Immature natural killer cell (primary cell): ENCODE measurements at regions not wholly inside any gene's neighbourhood (a gene's known extent, or its start where the extent isn't known, plus 50 kb on each side); places are given as distances from the start of the nearest gene placed in this dataset.

Experiments
- DNase-seq, 3 donors: peaks; one replicate each; pipeline ENCODE4 v3.0.0; 2022; ENCODE audit warnings: mixed read lengths in 1 of 3
- H3K27ac Mint-ChIP-seq, 6 donors: one replicate each; pipeline ENCODE4 v1.8.0; 2020; ENCODE audit warnings: mixed read lengths in 6 of 6, mild to moderate bottlenecking in 5 of 6, inconsistent platforms in 4 of 6, moderate library complexity in 3 of 6
- H3K27me3 Mint-ChIP-seq, 3 donors: one replicate each; pipeline ENCODE4 v1.8.0; 2020 to 2021; ENCODE audit warnings: low read depth in 3 of 3, mild to moderate bottlenecking in 3 of 3, mixed read lengths in 3 of 3, moderate library complexity in 3 of 3, inconsistent platforms in 1 of 3
- H3K36me3 Mint-ChIP-seq, 3 donors: one replicate each; pipeline ENCODE4 v1.8.0; 2020; ENCODE audit warnings: mixed read lengths in 3 of 3, inconsistent platforms in 2 of 3, mild to moderate bottlenecking in 2 of 3
- H3K4me1 Mint-ChIP-seq, 2 donors: one replicate each; pipeline ENCODE4 v1.8.0; 2020; ENCODE audit warnings: inconsistent platforms in 2 of 2, mild to moderate bottlenecking in 2 of 2, mixed read lengths in 2 of 2, moderate library complexity in 1 of 2
- H3K4me3 Mint-ChIP-seq, 5 donors: one replicate each; pipeline ENCODE4 v1.8.0; 2020; ENCODE audit warnings: mild to moderate bottlenecking in 5 of 5, mixed read lengths in 5 of 5, inconsistent platforms in 3 of 5, moderate library complexity in 3 of 5
- H3K9me3 Mint-ChIP-seq, 6 donors: one replicate each; pipeline ENCODE4 v1.8.0; 2020; ENCODE audit warnings: mild to moderate bottlenecking in 6 of 6, mixed read lengths in 6 of 6, inconsistent platforms in 4 of 6, moderate library complexity in 3 of 6

- H3K27me3 Mint-ChIP-seq = no peaks in the 10 kb centered on the region
- H3K4me1 Mint-ChIP-seq = no peaks in the 10 kb centered on the region
- DNase-seq = no peak
- no peak overlapping the region for H3K27ac Mint-ChIP-seq
- no peaks in the 10 kb centered on the region for H3K36me3 Mint-ChIP-seq
- no peak overlapping the region for H3K4me3 Mint-ChIP-seq
- no peaks in the 10 kb centered on the region for H3K9me3 Mint-ChIP-seq
These were observed 199.1 kb downstream of the TJP1 start for GRCh38 chr15:29623116-29623639.

- no peak overlapping the region for H3K27ac Mint-ChIP-seq
These were observed 199.6 kb downstream of the TJP1 start for GRCh38 chr15:29622637-29623036.

DNA sequence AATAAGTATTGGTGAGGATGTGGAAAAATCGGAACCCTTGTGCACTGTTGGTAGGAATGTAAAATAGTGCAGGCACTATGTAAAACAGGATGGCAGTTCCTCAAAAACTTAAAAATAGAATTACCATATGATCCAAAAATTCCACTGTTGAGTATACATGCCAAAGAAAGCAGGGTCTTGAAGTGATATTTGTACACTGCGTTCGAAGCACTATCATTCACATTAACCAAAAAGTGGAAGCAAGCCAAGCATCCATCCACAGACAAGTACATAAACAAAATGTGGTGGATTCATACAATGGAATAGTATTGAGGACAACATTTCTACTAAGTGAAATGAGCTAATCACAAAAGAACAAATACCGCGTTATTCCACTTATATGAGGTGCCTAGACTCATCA is 200.7 kb downstream of the TJP1 start:
- Mint-ChIP-seq H3K36me3 (no peaks in the 10 kb centered on the region), H3K27ac (no peak overlapping the region), H3K9me3 (no peaks in the 10 kb centered on the region), H3K27me3 (peaks cover 0 to 1% (median 0%) of the 10 kb centered on the region in 3 donors), H3K4me1 (no peaks in the 10 kb centered on the region), H3K4me3 (no peak overlapping the region)
- no peak for DNase-seq

More at GRCh38 chr15:29622637-29623036, 199.6 kb downstream of the TJP1 start:
- no peaks in the 10 kb centered on the region for H3K9me3 Mint-ChIP-seq
- no peaks in the 10 kb centered on the region for H3K4me1 Mint-ChIP-seq
- H3K4me3 Mint-ChIP-seq = no peak overlapping the region
- no peak for DNase-seq
- no peaks in the 10 kb centered on the region for H3K27me3 Mint-ChIP-seq
- H3K36me3 Mint-ChIP-seq = no peaks in the 10 kb centered on the region

- Mint-ChIP-seq H3K36me3 (no peaks in the 10 kb centered on the region), H3K27me3 (peaks cover 0 to 4% (median 0%) of the 10 kb centered on the region in 3 donors), H3K27ac (no peak overlapping the region), H3K9me3 (peaks cover 0 to 1% (median 0%) of the 10 kb centered on the region in 6 donors), H3K4me3 (no peak overlapping the region), H3K4me1 (no peaks in the 10 kb centered on the region)
- DNase-seq = no peak
These were observed 203.7 kb downstream of the TJP1 start for GRCh38 chr15:29618586-29618985.

- DNase-seq = no peak
- Mint-ChIP-seq H3K27ac (no peak overlapping the region), H3K36me3 (no peaks in the 10 kb centered on the region), H3K4me1 (no peaks in the 10 kb centered on the region), H3K4me3 (no peak overlapping the region), H3K9me3 (peaks cover 0 to 1% (median 0%) of the 10 kb centered on the region in 6 donors), H3K27me3 (peaks cover 0 to 4% (median 3%) of the 10 kb centered on the region in 3 donors)
These were observed 205.8 kb downstream of the TJP1 start for GRCh38 chr15:29616512-29616911.

DNA sequence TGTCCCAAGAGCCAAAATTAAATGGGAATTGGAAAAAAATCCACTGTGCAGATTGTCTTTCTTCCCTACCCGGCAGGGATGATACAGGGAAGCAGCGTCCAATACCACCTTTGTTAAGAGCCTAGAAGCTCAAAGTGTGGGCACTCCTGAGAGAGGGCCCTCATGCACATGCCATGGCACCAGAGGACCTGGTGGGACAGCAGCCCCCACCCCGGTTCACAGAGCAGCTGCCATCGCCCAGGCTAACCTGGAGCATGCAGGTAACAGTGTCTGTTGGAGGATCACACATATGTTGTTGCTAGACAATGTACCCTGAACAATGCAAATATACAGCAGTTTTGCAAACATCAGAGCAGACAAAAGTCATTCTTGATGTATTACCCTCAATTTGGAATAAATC is 206.5 kb downstream of the TJP1 start:
- no peak overlapping the region for H3K4me3 Mint-ChIP-seq
- H3K9me3 Mint-ChIP-seq = peaks cover 0 to 1% (median 0%) of the 10 kb centered on the region in 6 donors
- peaks cover 0 to 4% (median 3%) of the 10 kb centered on the region in 3 donors for H3K27me3 Mint-ChIP-seq
- no peaks in the 10 kb centered on the region for H3K36me3 Mint-ChIP-seq
- no peaks in the 10 kb centered on the region for H3K4me1 Mint-ChIP-seq
- no peak for DNase-seq
- H3K27ac Mint-ChIP-seq = no peak overlapping the region

- DNase-seq = no peak
- Mint-ChIP-seq H3K27me3 (peaks cover 2 to 4% (median 3%) of the 10 kb centered on the region in 3 donors), H3K36me3 (no peaks in the 10 kb centered on the region), H3K9me3 (peaks cover 0 to 1% (median 0%) of the 10 kb centered on the region in 6 donors), H3K27ac (no peak overlapping the region), H3K4me3 (no peak overlapping the region), H3K4me1 (no peaks in the 10 kb centered on the region)
These were observed 208.3 kb downstream of the TJP1 start for GRCh38 chr15:29613951-29614382.

GRCh38 chr15:29612701-29613100 is 209.6 kb downstream of the TJP1 start:
- Mint-ChIP-seq H3K9me3 (peaks cover 0 to 1% (median 0%) of the 10 kb centered on the region in 6 donors), H3K36me3 (no peaks in the 10 kb centered on the region), H3K27ac (no peak overlapping the region), H3K27me3 (peaks cover 2 to 4% (median 4%) of the 10 kb centered on the region in 3 donors), H3K4me3 (no peak overlapping the region), H3K4me1 (no peaks in the 10 kb centered on the region)
- no peak for DNase-seq

- Mint-ChIP-seq H3K4me3 (no peak overlapping the region), H3K27me3 (peaks cover 2 to 6% (median 4%) of the 10 kb centered on the region in 3 donors), H3K4me1 (no peaks in the 10 kb centered on the region), H3K27ac (no peak overlapping the region), H3K9me3 (peaks cover 0 to 1% (median 0%) of the 10 kb centered on the region in 6 donors), H3K36me3 (no peaks in the 10 kb centered on the region)
- DNase-seq = no peak
These were observed 210.2 kb downstream of the TJP1 start for GRCh38 chr15:29612096-29612495.

DNA sequence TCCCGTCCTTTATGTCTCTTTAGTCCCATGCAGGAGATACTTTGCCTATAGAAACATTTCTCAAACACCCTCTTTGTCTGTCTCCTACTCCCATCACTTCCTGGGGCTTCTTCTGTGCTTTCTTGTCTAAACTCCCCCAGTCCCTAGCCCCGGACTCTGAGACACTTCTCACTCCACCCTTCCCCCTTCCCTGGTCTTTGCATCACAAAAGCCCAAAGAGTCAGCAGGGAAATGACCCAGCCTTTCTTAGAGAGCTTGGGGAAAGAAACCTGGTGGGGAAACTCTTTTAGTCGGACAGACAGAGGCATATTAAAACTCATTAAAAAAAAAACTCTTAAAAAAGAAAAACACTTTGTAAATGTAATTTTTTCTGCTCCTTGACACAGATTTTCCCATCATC is 211.2 kb downstream of the TJP1 start:
- no peak overlapping the region for H3K27ac Mint-ChIP-seq
- no peak overlapping the region for H3K4me3 Mint-ChIP-seq
- peaks cover 2 to 7% (median 4%) of the 10 kb centered on the region in 3 donors for H3K27me3 Mint-ChIP-seq
- no peaks in the 10 kb centered on the region for H3K4me1 Mint-ChIP-seq
- no peak for DNase-seq
- H3K9me3 Mint-ChIP-seq = peaks cover 0 to 1% (median 0%) of the 10 kb centered on the region in 6 donors
- H3K36me3 Mint-ChIP-seq = no peaks in the 10 kb centered on the region

DNA sequence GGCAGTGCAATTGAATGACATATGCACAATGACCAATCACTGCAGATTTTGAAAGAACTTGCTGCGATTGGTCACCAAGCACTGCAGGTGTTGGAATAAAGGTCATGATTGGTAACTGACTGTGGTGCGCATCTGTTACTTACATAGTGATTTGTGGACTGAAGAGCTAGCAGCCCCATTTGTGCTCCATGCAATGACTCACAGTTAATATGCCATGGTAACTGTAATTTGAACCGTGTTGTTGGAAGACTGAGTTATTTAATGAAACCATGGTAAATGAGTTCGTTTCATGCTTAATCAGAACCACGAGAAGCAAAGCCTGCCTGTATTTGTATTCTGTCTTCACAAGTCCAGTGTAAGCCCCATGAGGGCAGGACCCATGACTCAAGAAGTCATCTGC is 220.5 kb downstream of the TJP1 start:
- H3K36me3 Mint-ChIP-seq = no peaks in the 10 kb centered on the region
- DNase-seq = no peak
- no peaks in the 10 kb centered on the region for H3K9me3 Mint-ChIP-seq
- peaks cover 0 to 3% (median 2%) of the 10 kb centered on the region in 3 donors for H3K27me3 Mint-ChIP-seq
- no peaks in the 10 kb centered on the region for H3K4me1 Mint-ChIP-seq
- no peak overlapping the region for H3K27ac Mint-ChIP-seq
- no peak overlapping the region for H3K4me3 Mint-ChIP-seq

DNA sequence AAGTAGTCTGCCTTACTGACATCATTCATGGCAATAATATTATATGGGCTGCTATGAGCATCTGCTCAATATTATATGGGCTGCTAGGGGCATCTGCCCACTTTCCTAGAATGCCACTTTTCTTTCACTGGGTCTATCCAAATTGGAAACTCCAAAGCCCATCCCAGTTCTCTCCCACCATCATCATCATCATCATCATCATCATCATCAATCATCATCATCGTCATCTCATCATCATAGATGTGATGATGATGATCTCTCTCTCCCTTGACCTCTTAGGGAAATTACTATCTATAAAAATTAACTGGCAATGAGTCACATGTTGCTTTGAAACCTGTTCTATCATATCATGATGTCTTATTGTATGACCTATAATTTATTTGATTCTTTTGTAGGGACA is 222.0 kb downstream of the TJP1 start:
- no peak for DNase-seq
- H3K36me3 Mint-ChIP-seq = no peaks in the 10 kb centered on the region

GRCh38 chr15:29596266-29596665 is 226.0 kb downstream of the TJP1 start:
- no peak overlapping the region for H3K4me3 Mint-ChIP-seq
- no peaks in the 10 kb centered on the region for H3K9me3 Mint-ChIP-seq
- no peak overlapping the region for H3K27ac Mint-ChIP-seq
- H3K36me3 Mint-ChIP-seq = no peaks in the 10 kb centered on the region
- DNase-seq = no peak
- H3K4me1 Mint-ChIP-seq = no peaks in the 10 kb centered on the region
- peaks cover 0 to 1% (median 0%) of the 10 kb centered on the region in 3 donors for H3K27me3 Mint-ChIP-seq

More for the DNA sequence above, 222.0 kb downstream of the TJP1 start:
- Mint-ChIP-seq H3K9me3 (no peaks in the 10 kb centered on the region), H3K27me3 (peaks cover 0 to 2% (median 0%) of the 10 kb centered on the region in 3 donors), H3K4me3 (no peak overlapping the region), H3K4me1 (no peaks in the 10 kb centered on the region), H3K27ac (no peak overlapping the region)

GRCh38 chr15:29593629-29594028 is 228.6 kb downstream of the TJP1 start:
- no peaks in the 10 kb centered on the region for H3K9me3 Mint-ChIP-seq
- H3K4me3 Mint-ChIP-seq = no peak overlapping the region
- H3K27me3 Mint-ChIP-seq = peaks cover 0 to 1% (median 0%) of the 10 kb centered on the region in 3 donors
- no peak overlapping the region for H3K27ac Mint-ChIP-seq
- DNase-seq = no peak
- no peaks in the 10 kb centered on the region for H3K36me3 Mint-ChIP-seq
- no peaks in the 10 kb centered on the region for H3K4me1 Mint-ChIP-seq

DNA sequence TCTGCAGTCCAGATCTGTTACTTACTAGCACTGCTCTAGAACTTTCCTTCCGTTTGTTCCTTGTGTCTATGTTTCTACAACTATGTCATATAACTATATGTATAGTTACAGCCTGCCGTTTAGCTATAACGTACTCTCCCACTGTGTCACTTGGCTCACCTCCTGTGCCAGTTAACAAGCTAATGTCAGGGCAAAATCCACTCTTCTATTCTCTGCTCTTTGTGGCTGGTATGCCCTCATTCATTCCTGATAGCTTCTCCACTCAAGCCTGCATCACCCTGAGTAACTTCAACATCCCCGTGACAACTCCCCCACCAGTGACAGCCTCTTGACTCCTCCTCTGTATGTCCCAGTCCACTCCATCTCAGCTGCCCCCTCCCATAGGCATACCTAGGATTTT is 229.2 kb downstream of the TJP1 start:
- Mint-ChIP-seq H3K27me3 (peaks cover 0 to 1% (median 0%) of the 10 kb centered on the region in 3 donors), H3K36me3 (no peaks in the 10 kb centered on the region), H3K4me1 (no peaks in the 10 kb centered on the region), H3K9me3 (no peaks in the 10 kb centered on the region), H3K4me3 (no peak overlapping the region), H3K27ac (no peak overlapping the region)
- no peak for DNase-seq
